Fibroblast of lung (primary cell): ENCODE measurements at regions not wholly inside any gene's neighbourhood (a gene's known extent, or its start where the extent isn't known, plus 50 kb on each side); places are given as distances from the start of the nearest gene placed in this dataset.

Experiments used
- DNase-seq, 2 donors: peaks; one replicate each; pipeline versions ENCODE4 v3.0.0 to v3.0.0-alpha.2; 2010; ENCODE audit warnings: low read depth in 2 of 2
- H2AFZ ChIP-seq: 2 replicates; pipeline ENCODE4 v1.5.1; 2012; ENCODE audit warnings: low read length, control low read depth, inconsistent platforms
- H3K27ac ChIP-seq: 2 replicates; pipeline ENCODE4 v1.5.1; 2011; ENCODE audit warnings: low read length, control low read depth; ENCODE audit not compliant: insufficient read depth
- H3K27me3 ChIP-seq: 2 replicates; pipeline ENCODE4 v1.5.1; 2011; ENCODE audit warnings: mild to moderate bottlenecking, low read length; ENCODE audit not compliant: control insufficient read depth, insufficient read depth
- H3K36me3 ChIP-seq: 2 replicates; pipeline ENCODE4 v1.5.1; 2011; ENCODE audit warnings: low read length; ENCODE audit not compliant: control insufficient read depth, insufficient read depth
- H3K4me1 ChIP-seq: 2 replicates; pipeline ENCODE4 v1.5.1; 2011; ENCODE audit warnings: low read length; ENCODE audit not compliant: control insufficient read depth, insufficient read depth; ENCODE audit errors: extremely low read depth
- H3K4me2 ChIP-seq: 2 replicates; pipeline ENCODE4 v1.5.1; 2011; ENCODE audit warnings: low read length, control low read depth; ENCODE audit not compliant: insufficient read depth; ENCODE audit errors: extremely low read depth
- H3K4me3 ChIP-seq, 4 experiments: fragments of 200-600 bp in 1 of 4; sonication (generic) in 1 of 4; replicated peaks in 1 of 4; 2 replicates each; pipeline ENCODE4 v1.5.1; 2011 to 2016; ENCODE audit warnings: low read length in 4 of 4, low read depth in 3 of 4, mild to moderate bottlenecking in 3 of 4, control low read depth in 2 of 4, inconsistent platforms in 1 of 4, mixed read lengths in 1 of 4; ENCODE audit not compliant: insufficient read depth in 1 of 4; ENCODE audit errors: control extremely low read depth in 1 of 4
- H3K79me2 ChIP-seq: 2 replicates; pipeline ENCODE4 v1.5.1; 2012; ENCODE audit warnings: mild to moderate bottlenecking, low read length, inconsistent platforms; ENCODE audit not compliant: control insufficient read depth, insufficient read depth
- H3K9ac ChIP-seq: 2 replicates; pipeline ENCODE4 v1.5.1; 2011; ENCODE audit warnings: mild to moderate bottlenecking, low read length, control low read depth; ENCODE audit not compliant: insufficient read depth
- H3K9me3 ChIP-seq: 2 replicates; pipeline ENCODE4 v1.5.1; 2012; ENCODE audit warnings: low read depth, low read length; ENCODE audit not compliant: control insufficient read depth, insufficient read depth
- H4K20me1 ChIP-seq: 2 replicates; pipeline ENCODE4 v1.5.1; 2011; ENCODE audit warnings: low read length; ENCODE audit not compliant: control insufficient read depth, insufficient read depth; ENCODE audit errors: extremely low read depth
- EZH2 ChIP-seq: IDR thresholded peaks from 2 replicates; pipeline ENCODE4 v1.5.1; 2012; ENCODE audit warnings: low read length, control low read depth, mild to moderate bottlenecking; ENCODE audit errors: missing control alignments
- TF ChIP-seq, protein P1 (sequence below), 2 donors: IDR thresholded peaks in 1 of 2; conservative IDR thresholded peaks in 1 of 2; 1 replicate in 1 of 2; 2 replicates in 1 of 2; pipeline ENCODE4 v1.5.1; 2011 to 2012; ENCODE audit warnings: low read length in 2 of 2, control low read depth in 1 of 2, inconsistent platforms in 1 of 2, low read depth in 1 of 2, mild to moderate bottlenecking in 1 of 2

- no peaks in the 10 kb centered on the region for H3K79me2 ChIP-seq
- no peaks in the 10 kb centered on the region for H3K9me3 ChIP-seq
- TF ChIP-seq EZH2 = no peak
- TF ChIP-seq, protein P1, sequence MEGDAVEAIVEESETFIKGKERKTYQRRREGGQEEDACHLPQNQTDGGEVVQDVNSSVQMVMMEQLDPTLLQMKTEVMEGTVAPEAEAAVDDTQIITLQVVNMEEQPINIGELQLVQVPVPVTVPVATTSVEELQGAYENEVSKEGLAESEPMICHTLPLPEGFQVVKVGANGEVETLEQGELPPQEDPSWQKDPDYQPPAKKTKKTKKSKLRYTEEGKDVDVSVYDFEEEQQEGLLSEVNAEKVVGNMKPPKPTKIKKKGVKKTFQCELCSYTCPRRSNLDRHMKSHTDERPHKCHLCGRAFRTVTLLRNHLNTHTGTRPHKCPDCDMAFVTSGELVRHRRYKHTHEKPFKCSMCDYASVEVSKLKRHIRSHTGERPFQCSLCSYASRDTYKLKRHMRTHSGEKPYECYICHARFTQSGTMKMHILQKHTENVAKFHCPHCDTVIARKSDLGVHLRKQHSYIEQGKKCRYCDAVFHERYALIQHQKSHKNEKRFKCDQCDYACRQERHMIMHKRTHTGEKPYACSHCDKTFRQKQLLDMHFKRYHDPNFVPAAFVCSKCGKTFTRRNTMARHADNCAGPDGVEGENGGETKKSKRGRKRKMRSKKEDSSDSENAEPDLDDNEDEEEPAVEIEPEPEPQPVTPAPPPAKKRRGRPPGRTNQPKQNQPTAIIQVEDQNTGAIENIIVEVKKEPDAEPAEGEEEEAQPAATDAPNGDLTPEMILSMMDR (conservative IDR thresholded peaks at IDR 0.05 in 1 of 2, IDR thresholded peaks at IDR 0.05 in 1 of 2; ENCODE audit: low read depth in 1 of 2, low read length in 2 of 2) = no peak
- no peak overlapping the region for H3K4me2 ChIP-seq
- DNase-seq = no peak
- H3K9ac ChIP-seq = no peak overlapping the region
- no peak overlapping the region for H2AFZ ChIP-seq
- H3K36me3 ChIP-seq = no peaks in the 10 kb centered on the region
- H3K27ac ChIP-seq = no peak overlapping the region
- H3K4me3 ChIP-seq = no peak overlapping the region
- H3K27me3 ChIP-seq = no peaks in the 10 kb centered on the region
- no peaks in the 10 kb centered on the region for H3K4me1 ChIP-seq
- H4K20me1 ChIP-seq = no peaks in the 10 kb centered on the region
These were observed 1354.3 kb upstream of the DIAPH2 start for GRCh38 chrX:95330292-95330691.

- H3K79me2 ChIP-seq = no peaks in the 10 kb centered on the region
- no peak overlapping the region for H2AFZ ChIP-seq
- no peak for DNase-seq
- H3K4me1 ChIP-seq = no peaks in the 10 kb centered on the region
- no peak overlapping the region for H3K9ac ChIP-seq
- no peaks in the 10 kb centered on the region for H4K20me1 ChIP-seq
- no peak for TF ChIP-seq EZH2
- TF ChIP-seq, protein P1 (conservative IDR thresholded peaks at IDR 0.05 in 1 of 2, IDR thresholded peaks at IDR 0.05 in 1 of 2; ENCODE audit: low read depth in 1 of 2, low read length in 2 of 2) = no peak
- no peak overlapping the region for H3K27ac ChIP-seq
- H3K27me3 ChIP-seq = no peaks in the 10 kb centered on the region
- no peak overlapping the region for H3K4me3 ChIP-seq
- H3K4me2 ChIP-seq = no peak overlapping the region
- no peaks in the 10 kb centered on the region for H3K36me3 ChIP-seq
- no peaks in the 10 kb centered on the region for H3K9me3 ChIP-seq
These were observed 1352.1 kb upstream of the DIAPH2 start for GRCh38 chrX:95332530-95332929.

DNA sequence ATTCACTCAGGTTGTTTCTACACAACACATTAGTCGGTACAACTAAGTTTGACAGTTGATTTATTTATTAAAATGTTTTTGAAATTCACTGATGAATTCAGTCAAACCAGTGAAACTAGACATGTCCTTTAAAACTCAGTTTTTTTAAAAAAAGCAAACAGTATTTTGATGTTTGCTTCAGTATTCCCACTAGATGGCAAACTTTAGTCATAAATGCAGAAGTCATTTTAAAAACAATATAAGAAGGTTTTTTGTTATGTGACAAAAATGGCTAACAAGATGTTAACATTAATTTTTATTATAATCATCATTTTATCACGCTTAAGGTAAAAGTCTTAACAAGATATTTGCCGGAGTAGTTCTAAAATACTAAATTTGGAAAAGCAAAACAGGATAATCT is 1337.8 kb upstream of the DIAPH2 start:
- no peaks in the 10 kb centered on the region for H3K36me3 ChIP-seq
- H3K79me2 ChIP-seq = no peaks in the 10 kb centered on the region
- H3K9ac ChIP-seq = no peak overlapping the region
- no peak overlapping the region for H3K4me3 ChIP-seq
- H4K20me1 ChIP-seq = no peaks in the 10 kb centered on the region
- no peaks in the 10 kb centered on the region for H3K4me1 ChIP-seq
- DNase-seq = peak; percentile 2
- TF ChIP-seq, protein P1 (conservative IDR thresholded peaks at IDR 0.05 in 1 of 2, IDR thresholded peaks at IDR 0.05 in 1 of 2; ENCODE audit: low read depth in 1 of 2, low read length in 2 of 2) = no peak
- no peak for TF ChIP-seq EZH2
- no peaks in the 10 kb centered on the region for H3K27me3 ChIP-seq
- H3K27ac ChIP-seq = no peak overlapping the region
- no peak overlapping the region for H2AFZ ChIP-seq
- H3K9me3 ChIP-seq = no peaks in the 10 kb centered on the region
- no peak overlapping the region for H3K4me2 ChIP-seq
